GM18951 (cell line): ENCODE measurements at regions not wholly inside any gene's neighbourhood (a gene's known extent, or its start where the extent isn't known, plus 50 kb on each side); places are given as distances from the start of the nearest gene placed in this dataset.

Source experiments
- POLR2A ChIP-seq: IDR thresholded peaks from 4 replicates; pipeline ENCODE4 v1.6.1; 2011; ENCODE audit warnings: mild to moderate bottlenecking; ENCODE audit not compliant: insufficient read length, insufficient read depth; ENCODE audit errors: extremely low read depth
- in situ Hi-C: fragments of 300-500 bp; cut with MboI; formaldehyde crosslinking; loops from one replicate; pipeline ENCODE4 v1.12.0; 2022; ENCODE audit warnings: low sequenced_read_pairs, mixed read lengths, inconsistent platforms; ENCODE audit not compliant: unreplicated experiment

GRCh38 chr5:18972177-18972576, 1015.8 kb downstream of the CDH18 start:
- in situ Hi-C loops, result no loop called here
- TF ChIP-seq POLR2A, result no peak

- no peak for TF ChIP-seq POLR2A
- in situ Hi-C loops, result no loop called here
Observed at GRCh38 chr5:18975624-18976023, 1012.4 kb downstream of the CDH18 start.

DNA sequence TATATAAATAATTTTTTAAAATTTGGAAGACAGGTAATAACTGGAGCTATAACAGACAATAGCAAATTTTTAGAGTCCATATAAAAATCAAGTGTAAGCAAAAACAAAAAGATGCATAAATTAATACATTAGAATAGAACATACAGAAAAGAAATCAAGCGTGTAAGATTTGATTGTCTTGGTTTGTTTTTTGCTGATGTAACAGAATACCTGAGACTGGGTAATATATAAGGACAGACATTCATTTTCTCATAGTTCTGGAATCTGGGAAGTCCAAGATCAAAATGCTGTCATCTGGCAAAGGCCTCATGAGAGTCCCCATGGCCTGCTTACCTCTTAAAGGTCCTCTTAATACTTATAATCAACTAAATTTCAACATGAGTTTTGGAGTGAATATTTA, 1010.1 kb downstream of the CDH18 start:
- TF ChIP-seq POLR2A, result no peak
- in situ Hi-C loops, result no loop called here

- in situ Hi-C loops, result no loop called here
- no peak for TF ChIP-seq POLR2A
Observed at GRCh38 chr5:18984559-18985080, 1003.4 kb downstream of the CDH18 start.

DNA sequence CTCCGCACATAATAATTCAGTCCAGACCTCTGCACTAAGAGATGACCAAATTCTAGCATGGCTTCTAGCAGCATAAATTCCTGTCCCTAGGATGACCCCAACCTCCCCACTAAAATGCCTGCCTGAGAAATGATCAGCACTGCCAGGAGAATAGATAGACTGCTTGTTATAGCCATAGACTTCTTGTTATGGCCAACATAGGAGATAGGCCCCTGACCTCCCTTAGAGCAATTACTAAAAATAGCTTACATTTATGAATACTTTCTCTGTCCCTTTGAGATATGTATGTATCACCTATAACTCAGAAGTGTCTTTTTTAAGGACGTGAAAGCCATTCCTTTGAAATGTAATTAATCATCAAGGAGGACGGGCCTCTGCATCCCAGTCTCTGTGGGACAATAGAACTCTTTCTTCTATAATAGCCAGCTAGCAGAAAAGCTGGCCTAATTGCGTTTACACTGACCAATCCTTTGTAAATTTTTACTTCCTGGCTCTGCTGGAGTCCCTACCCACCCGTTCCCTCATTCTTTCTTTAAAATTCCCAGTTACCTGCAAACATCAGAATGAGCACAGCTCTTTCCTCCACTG, 1002.7 kb downstream of the CDH18 start:
- TF ChIP-seq POLR2A, result no peak
- in situ Hi-C loops, result no loop called here

DNA sequence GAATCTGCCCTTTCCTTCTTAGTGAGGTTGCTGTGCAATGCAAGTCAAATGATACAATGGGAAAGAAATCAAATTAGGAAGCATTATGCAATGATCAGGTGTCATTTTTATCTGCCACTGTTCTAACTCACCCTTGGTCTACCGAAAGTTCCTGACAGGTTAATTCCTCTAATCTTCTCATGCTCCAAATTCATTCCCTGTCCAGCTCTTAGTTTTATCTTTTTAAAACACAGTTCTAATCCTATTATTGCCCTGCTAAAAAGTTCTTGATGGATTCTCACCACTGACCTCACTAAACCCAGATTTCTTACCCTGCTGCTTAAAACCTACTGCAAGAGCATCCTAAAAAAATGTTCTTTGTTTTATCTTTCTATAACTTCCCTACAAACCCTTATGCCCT, 1000.9 kb downstream of the CDH18 start:
- in situ Hi-C loops, result no loop called here
- TF ChIP-seq POLR2A, result no peak

DNA sequence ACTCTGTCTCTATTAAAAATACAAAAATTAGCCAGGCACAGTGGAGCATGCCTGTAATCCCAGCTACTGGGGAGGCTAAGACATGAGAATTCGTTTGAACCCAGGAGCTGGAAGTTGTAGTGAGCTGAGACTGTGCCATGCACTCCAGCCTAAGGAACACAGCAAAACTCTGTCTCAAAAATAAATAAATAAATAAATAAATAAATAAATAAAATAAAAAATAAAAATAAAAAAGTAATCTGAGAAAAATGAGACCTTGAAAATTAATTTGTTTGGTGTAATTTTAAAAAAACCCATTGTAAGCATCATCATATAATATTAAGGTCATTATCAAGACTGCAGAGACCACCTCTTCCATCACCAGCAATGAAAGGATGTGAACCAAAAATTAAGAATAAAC, 997.1 kb downstream of the CDH18 start:
- TF ChIP-seq POLR2A, result no peak
- in situ Hi-C loops, result no loop called here

DNA sequence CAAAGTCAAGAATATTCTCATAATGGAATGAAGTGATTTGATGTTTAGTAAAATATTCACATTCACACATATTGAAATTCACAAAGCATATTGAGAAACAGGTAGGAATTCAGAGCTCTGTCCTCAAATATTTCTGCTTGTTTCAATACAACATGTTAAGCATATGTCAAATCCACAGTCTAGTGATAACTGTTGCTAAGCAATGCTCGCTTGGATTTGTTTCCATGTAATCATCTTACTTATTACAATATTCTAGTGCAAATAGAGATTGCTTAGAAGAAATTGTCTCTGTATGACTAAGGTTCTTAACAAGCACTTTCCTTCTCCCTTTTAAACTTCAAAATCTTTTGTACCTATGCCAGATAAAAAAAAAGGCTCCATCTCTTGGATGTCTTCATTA, 995.7 kb downstream of the CDH18 start:
- in situ Hi-C loops, result no loop called here
- no peak for TF ChIP-seq POLR2A

DNA sequence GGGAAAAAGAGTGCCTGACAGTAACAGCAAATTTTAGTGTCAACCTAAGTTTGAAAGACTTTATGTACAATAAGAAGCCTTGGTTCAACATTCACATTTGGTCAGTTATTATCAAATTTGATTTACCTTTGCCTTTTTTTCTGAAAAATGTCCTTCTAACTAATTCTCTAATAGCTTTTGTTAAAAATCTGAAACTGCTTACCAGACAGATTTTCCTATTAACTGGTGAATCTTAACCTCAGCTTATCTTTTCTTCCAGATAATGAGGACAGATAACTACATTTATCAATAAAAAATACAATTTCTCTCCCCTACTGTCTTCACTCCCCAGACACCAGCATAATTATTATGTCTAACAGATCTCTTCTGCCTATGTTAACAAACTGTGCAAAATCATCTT, 988.5 kb downstream of the CDH18 start:
- in situ Hi-C loops, result no loop called here
- no peak for TF ChIP-seq POLR2A

GRCh38 chr5:19001054-19001453, 986.9 kb downstream of the CDH18 start:
- in situ Hi-C loops, result no loop called here
- TF ChIP-seq POLR2A, result no peak

- no peak for TF ChIP-seq POLR2A
- in situ Hi-C loops, result no loop called here
Observed at GRCh38 chr5:19001539-19001938, 986.5 kb downstream of the CDH18 start.

DNA sequence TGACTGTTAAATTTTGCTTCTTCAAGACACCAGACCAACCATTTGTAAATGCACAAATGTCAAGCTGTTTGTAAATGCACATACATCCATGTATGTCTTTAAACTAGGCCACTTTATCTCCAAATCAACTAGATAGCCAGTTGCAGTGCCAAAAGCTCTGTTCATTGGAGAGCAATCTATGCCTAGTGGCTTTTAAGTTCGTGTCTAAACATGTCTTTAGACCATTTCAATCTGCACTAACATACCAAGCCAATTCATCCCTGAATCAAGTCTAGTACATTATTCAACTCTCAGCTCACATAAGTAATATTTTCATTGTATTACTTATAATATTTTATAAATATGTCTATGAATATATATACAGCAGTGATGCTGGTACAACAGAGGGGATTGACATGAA, 985.9 kb downstream of the CDH18 start:
- in situ Hi-C loops, result no loop called here
- no peak for TF ChIP-seq POLR2A

- in situ Hi-C loops, result no loop called here
- TF ChIP-seq POLR2A, result no peak
Observed at GRCh38 chr5:19018822-19019221, 969.2 kb downstream of the CDH18 start.

DNA sequence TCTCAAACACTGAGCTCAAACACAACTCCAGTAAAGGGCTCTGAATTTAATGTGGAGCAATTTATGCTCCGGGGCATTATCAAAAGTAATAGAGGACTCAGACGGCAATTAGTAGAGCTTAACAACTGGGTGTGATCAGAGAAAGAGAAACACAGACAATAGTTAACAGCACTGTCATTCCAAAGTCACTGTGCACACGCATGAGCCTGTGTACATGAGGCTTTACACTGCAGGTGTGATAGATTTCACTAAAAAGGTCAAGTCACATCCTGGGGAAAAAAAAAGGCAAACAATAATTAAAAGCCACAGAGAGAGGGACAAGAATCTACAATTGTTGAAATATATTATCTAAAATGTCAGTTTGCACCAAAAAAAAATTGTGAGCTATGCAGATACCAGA, 956.5 kb downstream of the CDH18 start:
- TF ChIP-seq POLR2A, result no peak
- in situ Hi-C loops, result no loop called here

DNA sequence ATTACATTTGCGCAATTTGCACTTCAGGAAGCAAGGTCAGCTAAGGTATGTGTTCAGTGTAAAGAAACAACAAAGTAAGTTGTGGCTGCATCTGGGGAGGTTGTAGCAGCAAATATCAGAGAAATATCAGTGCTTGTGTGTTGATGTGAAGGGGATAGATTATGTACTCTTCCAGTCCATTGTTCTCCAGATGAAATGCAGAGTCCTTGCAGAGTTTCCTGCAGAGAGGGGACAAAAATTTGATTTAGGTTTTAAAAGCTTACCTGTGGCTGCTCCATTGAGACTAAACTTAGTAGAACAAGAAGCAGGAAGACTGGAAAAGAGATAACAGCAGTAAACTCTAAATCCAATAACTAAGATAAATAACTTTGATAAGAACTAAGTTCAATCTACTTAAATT, 952.2 kb downstream of the CDH18 start:
- in situ Hi-C loops, result no loop called here
- no peak for TF ChIP-seq POLR2A
